ENCODE measurements at regions not wholly inside any gene's neighbourhood (a gene's known extent, or its start where the extent isn't known, plus 50 kb on each side); places are given as distances from the start of the nearest gene placed in this dataset.
"Not testable (repeated sequence)": the region's sequence is repeated elsewhere in the genome, so short reads cannot be mapped to it uniquely, and the experiment has no call there.

- no peak for DNase-seq (ENCODE audit: low spot score)
Observed at GRCh38 chr9:110025551-110026170, 182.3 kb downstream of the C9orf152 start.

- DNase-seq (ENCODE audit: low spot score), result peak; percentile 45
Observed at GRCh38 chr9:110027671-110028081, 180.3 kb downstream of the C9orf152 start.

- DNase-seq (ENCODE audit: low spot score), result no peak
Observed at GRCh38 chr9:110028271-110028670, 179.7 kb downstream of the C9orf152 start.

GRCh38 chr9:110028676-110029075 is 179.3 kb downstream of the C9orf152 start:
- no peak for DNase-seq (ENCODE audit: low spot score)

- DNase-seq (ENCODE audit: low spot score), result no peak
Observed at GRCh38 chr9:110029429-110029955, 178.5 kb downstream of the C9orf152 start.

GRCh38 chr9:110029956-110030480 is 177.9 kb downstream of the C9orf152 start:
- no peak for DNase-seq (ENCODE audit: low spot score)

- DNase-seq (ENCODE audit: low spot score), result no peak
Observed at GRCh38 chr9:110030632-110031031, 177.3 kb downstream of the C9orf152 start.

- DNase-seq (ENCODE audit: low spot score), result no peak
Observed at GRCh38 chr9:110031511-110032173, 176.3 kb downstream of the C9orf152 start.

- not testable (repeated sequence) for DNase-seq (ENCODE audit: low spot score)
Observed at GRCh38 chr9:110032532-110032931, 175.4 kb downstream of the C9orf152 start.

GRCh38 chr9:110033869-110034268 is 174.1 kb downstream of the C9orf152 start:
- DNase-seq (ENCODE audit: low spot score), result no peak

GRCh38 chr9:110036286-110036685 is 171.7 kb downstream of the C9orf152 start:
- no peak for DNase-seq (ENCODE audit: low spot score)

GRCh38 chr9:110040788-110041187 is 167.2 kb downstream of the C9orf152 start:
- no peak for DNase-seq (ENCODE audit: low spot score)

GRCh38 chr9:110041452-110041851 is 166.5 kb downstream of the C9orf152 start:
- DNase-seq (ENCODE audit: low spot score), result no peak

- no peak for DNase-seq (ENCODE audit: low spot score)
Observed at GRCh38 chr9:110047232-110047954, 160.6 kb downstream of the C9orf152 start.

GRCh38 chr9:110047955-110048402 is 160.0 kb downstream of the C9orf152 start:
- DNase-seq (ENCODE audit: low spot score), result no peak

- DNase-seq (ENCODE audit: low spot score), result peak; percentile 62
Observed at GRCh38 chr9:110048403-110048975, 159.5 kb downstream of the C9orf152 start.

- DNase-seq (ENCODE audit: low spot score), result no peak
Observed at GRCh38 chr9:110048976-110049698, 158.8 kb downstream of the C9orf152 start.

GRCh38 chr9:110049699-110050450 is 158.1 kb downstream of the C9orf152 start:
- DNase-seq (ENCODE audit: low spot score), result no peak

- no peak for DNase-seq (ENCODE audit: low spot score)
Observed at GRCh38 chr9:110050925-110051355, 157.0 kb downstream of the C9orf152 start.

GRCh38 chr9:110056062-110056461 is 151.9 kb downstream of the C9orf152 start:
- DNase-seq (ENCODE audit: low spot score), result no peak
